KMS-11 (cell line): ENCODE measurements at regions not wholly inside any gene's neighbourhood (a gene's known extent, or its start where the extent isn't known, plus 50 kb on each side); places are given as distances from the start of the nearest gene placed in this dataset.

ENCODE experiments used
- H2AFZ ChIP-seq: fragments of 200-600 bp; sonication (generic); 2 replicates; pipeline ENCODE4 v1.6.1; 2016; ENCODE audit warnings: antibody characterized with exemption, mixed run types, low read depth
- H3K27ac ChIP-seq: fragments of 200-600 bp; sonication (generic); 2 replicates; pipeline ENCODE4 v1.6.1; 2016; ENCODE audit warnings: mild to moderate bottlenecking, mixed run types
- H3K27me3 ChIP-seq: fragments of 200-600 bp; sonication (generic); 2 replicates; pipeline ENCODE4 v1.6.1; 2017; ENCODE audit warnings: mild to moderate bottlenecking, low read depth, mixed run types, moderate library complexity; ENCODE audit not compliant: insufficient read depth
- H3K36me3 ChIP-seq: fragments of 200-600 bp; sonication (generic); 2 replicates; pipeline ENCODE4 v1.6.1; 2017; ENCODE audit warnings: mild to moderate bottlenecking, mixed run types; ENCODE audit not compliant: insufficient read depth
- H3K4me1 ChIP-seq: fragments of 200-600 bp; sonication (generic); 2 replicates; pipeline ENCODE4 v1.6.1; 2016; ENCODE audit warnings: mild to moderate bottlenecking, low read depth, mixed run types; ENCODE audit not compliant: poor library complexity, severe bottlenecking
- H3K4me2 ChIP-seq: fragments of 200-600 bp; sonication (generic); 2 replicates; pipeline ENCODE4 v1.7.0; 2016; ENCODE audit warnings: mild to moderate bottlenecking, mixed run types
- H3K4me3 ChIP-seq: fragments of 200-600 bp; sonication (generic); IDR thresholded peaks from 2 replicates; pipeline ENCODE4 v1.6.1; 2017; ENCODE audit warnings: low read depth, low read length, mixed read lengths; ENCODE audit not compliant: insufficient read depth
- H3K79me2 ChIP-seq: fragments of 200-600 bp; sonication (generic); 2 replicates; pipeline ENCODE4 v1.6.1; 2016; ENCODE audit warnings: low read depth, mixed run types; ENCODE audit not compliant: insufficient read depth
- H3K9ac ChIP-seq: fragments of 200-600 bp; sonication (generic); 2 replicates; pipeline ENCODE4 v1.6.1; 2016; ENCODE audit warnings: mild to moderate bottlenecking, mixed run types
- H4K20me1 ChIP-seq: fragments of 200-600 bp; sonication (generic); 2 replicates; pipeline ENCODE4 v1.6.1; 2016; ENCODE audit warnings: mild to moderate bottlenecking, mixed run types; ENCODE audit not compliant: insufficient read depth
- CTCF ChIP-seq: fragments of 200-600 bp; sonication (generic); conservative IDR thresholded peaks from 2 replicates; pipeline ENCODE4 v1.6.1; 2017; ENCODE audit warnings: low read depth, mild to moderate bottlenecking, antibody characterized with exemption, low read length, moderate library complexity, mixed read lengths

- peak overlapping the region; percentile 90 for H3K4me2 ChIP-seq
- no peaks in the 10 kb centered on the region for H3K36me3 ChIP-seq
- H4K20me1 ChIP-seq: no peaks in the 10 kb centered on the region
- H3K27me3 ChIP-seq: no peaks in the 10 kb centered on the region
- H3K4me1 ChIP-seq: peaks cover 37% of the 10 kb centered on the region
- H3K9ac ChIP-seq: peak overlapping the region; percentile 95
- peak overlapping the region; percentile 90 for H3K27ac ChIP-seq
- H2AFZ ChIP-seq: peak overlapping the region; percentile 89
- TF ChIP-seq CTCF: no peak; the same call in 1 of the 2 replicates
- peaks cover 47% of the 10 kb centered on the region for H3K79me2 ChIP-seq
- no peak overlapping the region for H3K4me3 ChIP-seq
Observed at GRCh38 chr21:16194095-16194787, 464.5 kb downstream of the USP25 start.

- Histone ChIP-seq H3K27ac (peak overlapping the region; percentile 90), H3K4me1 (peaks cover 44% of the 10 kb centered on the region), H3K9ac (peak overlapping the region; percentile 95), H3K4me2 (peak overlapping the region; percentile 90), H3K4me3 (no peak overlapping the region), H3K36me3 (no peaks in the 10 kb centered on the region), H2AFZ (peak overlapping the region; percentile 89), H3K79me2 (peaks cover 54% of the 10 kb centered on the region), H4K20me1 (no peaks in the 10 kb centered on the region), H3K27me3 (no peaks in the 10 kb centered on the region)
- no peak for TF ChIP-seq CTCF
Observed at GRCh38 chr21:16194788-16195537, 465.2 kb downstream of the USP25 start.

- TF ChIP-seq CTCF: no peak
- no peaks in the 10 kb centered on the region for H3K36me3 ChIP-seq
- peak overlapping the region; percentile 90 for H3K4me2 ChIP-seq
- H3K4me1 ChIP-seq: peaks cover 49% of the 10 kb centered on the region
- no peak overlapping the region for H3K4me3 ChIP-seq
- H3K79me2 ChIP-seq: peaks cover 60% of the 10 kb centered on the region
- H2AFZ ChIP-seq: peak overlapping the region; percentile 89
- H4K20me1 ChIP-seq: no peaks in the 10 kb centered on the region
- H3K27ac ChIP-seq: peak overlapping the region; percentile 90
- peak overlapping the region; percentile 95 for H3K9ac ChIP-seq
- no peaks in the 10 kb centered on the region for H3K27me3 ChIP-seq
Observed at GRCh38 chr21:16195538-16195910, 465.7 kb downstream of the USP25 start.

GRCh38 chr21:16196001-16196400 is 466.2 kb downstream of the USP25 start:
- no peak for TF ChIP-seq CTCF
- H3K27ac ChIP-seq: peak overlapping the region; percentile 90
- no peaks in the 10 kb centered on the region for H4K20me1 ChIP-seq
- H3K4me2 ChIP-seq: peak overlapping the region; percentile 90
- peak overlapping the region; percentile 89 for H2AFZ ChIP-seq
- no peaks in the 10 kb centered on the region; the same call in 1 of the 2 replicates for H3K36me3 ChIP-seq
- H3K9ac ChIP-seq: peak overlapping the region; percentile 95
- peaks cover 51% of the 10 kb centered on the region for H3K4me1 ChIP-seq
- peaks cover 65% of the 10 kb centered on the region for H3K79me2 ChIP-seq
- H3K4me3 ChIP-seq: no peak overlapping the region
- H3K27me3 ChIP-seq: no peaks in the 10 kb centered on the region
